GM19438 (cell line): ENCODE measurements at regions not wholly inside any gene's neighbourhood (a gene's known extent, or its start where the extent isn't known, plus 50 kb on each side); places are given as distances from the start of the nearest gene placed in this dataset.
"Not testable (repeated sequence)": the region's sequence is repeated elsewhere in the genome, so short reads cannot be mapped to it uniquely, and the experiment has no call there.

ENCODE experiments used
- ATAC-seq: cut with Tn5 transposase; IDR thresholded peaks from one replicate; pipeline ENCODE4 v1.9.1; 2021; ENCODE audit warnings: low read depth; ENCODE audit not compliant: unreplicated experiment

- ATAC-seq = not testable (repeated sequence)
Measured at GRCh38 chr9:68593760-68594159, 53.1 kb upstream of the TMEM252 start.

- ATAC-seq = no peak
Measured at GRCh38 chr9:68595868-68596267, 55.2 kb upstream of the TMEM252 start.

GRCh38 chr9:68597362-68597997, 56.8 kb upstream of the TMEM252 start:
- ATAC-seq = no peak

- no peak for ATAC-seq
Measured at GRCh38 chr9:68599826-68600225, 59.1 kb upstream of the TMEM252 start.

- no peak for ATAC-seq
Measured at GRCh38 chr9:68601081-68601480, 60.4 kb upstream of the TMEM252 start.

GRCh38 chr9:68603371-68603770, 62.7 kb upstream of the TMEM252 start:
- ATAC-seq = no peak

- no peak for ATAC-seq
Measured at GRCh38 chr9:68608763-68609162, 68.1 kb upstream of the TMEM252 start.

GRCh38 chr9:68609901-68610415, 69.3 kb upstream of the TMEM252 start:
- ATAC-seq = no peak

- ATAC-seq = no peak
Measured at GRCh38 chr9:68614121-68614520, 73.4 kb upstream of the TMEM252 start.

GRCh38 chr9:68617011-68617410, 76.3 kb upstream of the TMEM252 start:
- not testable (repeated sequence) for ATAC-seq

GRCh38 chr9:68619072-68619471, 78.4 kb upstream of the TMEM252 start:
- ATAC-seq = no peak

- ATAC-seq = no peak
Measured at GRCh38 chr9:68619636-68620035, 79.0 kb upstream of the TMEM252 start.

GRCh38 chr9:68625559-68625958, 79.5 kb upstream of the PIP5K1B start:
- no peak for ATAC-seq

GRCh38 chr9:68626526-68626925, 78.5 kb upstream of the PIP5K1B start:
- no peak for ATAC-seq

- no peak for ATAC-seq
Measured at GRCh38 chr9:68627104-68627503, 77.9 kb upstream of the PIP5K1B start.

- ATAC-seq = no peak
Measured at GRCh38 chr9:68627594-68627993, 77.4 kb upstream of the PIP5K1B start.

- ATAC-seq = no peak
Measured at GRCh38 chr9:68629042-68629441, 76.0 kb upstream of the PIP5K1B start.

- no peak for ATAC-seq
Measured at GRCh38 chr9:68631811-68632210, 73.2 kb upstream of the PIP5K1B start.

- no peak for ATAC-seq
Measured at GRCh38 chr9:68637020-68637419, 68.0 kb upstream of the PIP5K1B start.

GRCh38 chr9:68639261-68639660, 65.8 kb upstream of the PIP5K1B start:
- ATAC-seq = not testable (repeated sequence)

- no peak for ATAC-seq
Measured at GRCh38 chr9:68640421-68641089, 64.5 kb upstream of the PIP5K1B start.
